Upper lobe of left lung (tissue), 6 donors: ENCODE measurements at regions not wholly inside any gene's neighbourhood (a gene's known extent, or its start where the extent isn't known, plus 50 kb on each side); places are given as distances from the start of the nearest gene placed in this dataset.

ENCODE experiments used
- ATAC-seq, 2 donors: fragments of 200-7000 bp; cut with Tn5 transposase; one replicate each; pipeline ENCODE4 v1.9.1; 2022; ENCODE audit warnings: mild to moderate bottlenecking in 2 of 2, moderate library complexity in 2 of 2; ENCODE audit not compliant: low FRiP score in 2 of 2
- DNase-seq, 2 donors: peaks; one replicate each; pipeline ENCODE4 v3.0.0-alpha.2; 2019 to 2020
- H3K27ac ChIP-seq, 4 donors: fragments of 200-600 bp; sonication (generic); one replicate each; pipeline ENCODE4 v1.5.1; 2016 to 2019
- H3K27me3 ChIP-seq, 4 donors: fragments of 200-600 bp; sonication (generic); one replicate each; pipeline ENCODE4 v1.5.1; 2017 to 2019
- H3K36me3 ChIP-seq, 4 donors: fragments of 200-600 bp; sonication (generic); one replicate each; pipeline ENCODE4 v1.5.1; 2016 to 2019
- H3K4me1 ChIP-seq, 4 donors: fragments of 200-600 bp; sonication (generic); one replicate each; pipeline ENCODE4 v1.5.1; 2018 to 2019
- H3K4me3 ChIP-seq, 4 donors: fragments of 200-600 bp; sonication (generic); one replicate each; pipeline ENCODE4 v1.5.1; 2017 to 2019; ENCODE audit warnings: mild to moderate bottlenecking in 2 of 4, moderate library complexity in 1 of 4
- H3K9me3 ChIP-seq, 4 donors: fragments of 200-600 bp; sonication (generic); one replicate each; pipeline ENCODE4 v1.5.1; 2018 to 2019
- CTCF ChIP-seq, 6 experiments: fragments of 450-650 bp in 4 of 6; fragments of 200-600 bp in 2 of 6; sonication (generic) in 2 of 6; IDR thresholded peaks; one replicate each; pipeline ENCODE4 v1.5.1; 2016 to 2019; ENCODE audit warnings: antibody characterized with exemption in 6 of 6
- EP300 ChIP-seq, 4 donors: sonication (generic); formaldehyde crosslinking; IDR thresholded peaks; one replicate each; pipeline ENCODE4 v1.5.1; 2017; ENCODE audit warnings: antibody characterized with exemption in 4 of 4, control low read depth in 2 of 4
- POLR2A ChIP-seq, 4 donors: fragments of 450-650 bp; IDR thresholded peaks; one replicate each; pipeline ENCODE4 v1.5.1; 2016 to 2017; ENCODE audit warnings: antibody characterized with exemption in 4 of 4, mild to moderate bottlenecking in 2 of 4
- POLR2AphosphoS5 ChIP-seq, 2 donors: sonication (generic); formaldehyde crosslinking; IDR thresholded peaks; one replicate each; pipeline ENCODE4 v1.5.1; 2017; ENCODE audit warnings: antibody characterized with exemption in 2 of 2
- WGBS, 2 donors: methylation state at CpG; one replicate each; pipeline ENCODE4 v1.1.5; 2017 to 2018; 5-methylcytosine and 5-hydroxymethylcytosine counted together
- donor health status: DM: no; HTN: no; CAD: no; lungs with moderate emphysema.
- donor health status: DM: no; HTN: yes; CAD: no; lungs with severe emphysema.

GRCh38 chr2:196498962-196499361 is 140.6 kb upstream of the CCDC150 start:
- H3K4me3 ChIP-seq: no peak overlapping the region
- H3K27ac ChIP-seq: no peak overlapping the region
- no peaks in the 10 kb centered on the region for H3K27me3 ChIP-seq
- ATAC-seq (no peak), DNase-seq (no peak)
- no peaks in the 10 kb centered on the region for H3K4me1 ChIP-seq
- WGBS, 2 donors: 73 to 76% methylated on average over 3 of the region's 3 CpGs
- TF ChIP-seq EP300 (IDR thresholded peaks at IDR 0.05): no peak
- TF ChIP-seq CTCF (IDR thresholded peaks at IDR 0.05): no peak
- TF ChIP-seq POLR2A (IDR thresholded peaks at IDR 0.05): no peak
- H3K9me3 ChIP-seq: peaks cover 0 to 18% (median 5%) of the 10 kb centered on the region in 4 donors
- no peaks in the 10 kb centered on the region for H3K36me3 ChIP-seq

GRCh38 chr2:196499686-196500085 is 139.8 kb upstream of the CCDC150 start:
- Histone ChIP-seq H3K4me3 (no peak overlapping the region), H3K4me1 (no peaks in the 10 kb centered on the region), H3K27me3 (no peaks in the 10 kb centered on the region), H3K9me3 (peaks cover 0 to 18% (median 5%) of the 10 kb centered on the region in 4 donors), H3K27ac (peak overlapping the region in 1 of 4 donors; percentile 35), H3K36me3 (no peaks in the 10 kb centered on the region)
- WGBS, 2 donors: 67 to 74% methylated on average over 2 of the region's 2 CpGs
- no peak for ATAC-seq
- TF ChIP-seq CTCF (IDR thresholded peaks at IDR 0.05) (no peak), POLR2AphosphoS5 (IDR thresholded peaks at IDR 0.05) (no peak), POLR2A (IDR thresholded peaks at IDR 0.05) (no peak), EP300 (IDR thresholded peaks at IDR 0.05) (peak in 1 of 4 donors; percentile 15)
- DNase-seq: no peak

GRCh38 chr2:196500686-196501431 is 138.7 kb upstream of the CCDC150 start:
- no peak overlapping the region for H3K4me3 ChIP-seq
- WGBS, 2 donors: 91 to 92% methylated on average over 4 of the region's 4 CpGs
- no peak for DNase-seq
- TF ChIP-seq POLR2AphosphoS5 (IDR thresholded peaks at IDR 0.05) (no peak), POLR2A (IDR thresholded peaks at IDR 0.05) (no peak), CTCF (IDR thresholded peaks at IDR 0.05) (no peak), EP300 (IDR thresholded peaks at IDR 0.05) (no peak)
- H3K4me1 ChIP-seq: no peaks in the 10 kb centered on the region
- H3K36me3 ChIP-seq: no peaks in the 10 kb centered on the region
- no peak for ATAC-seq
- peaks cover 0 to 18% (median 5%) of the 10 kb centered on the region in 4 donors for H3K9me3 ChIP-seq
- no peak overlapping the region for H3K27ac ChIP-seq
- no peaks in the 10 kb centered on the region for H3K27me3 ChIP-seq

- Histone ChIP-seq H3K4me1 (no peaks in the 10 kb centered on the region), H3K36me3 (no peaks in the 10 kb centered on the region), H3K27me3 (no peaks in the 10 kb centered on the region), H3K9me3 (peaks cover 0 to 18% (median 5%) of the 10 kb centered on the region in 4 donors), H3K4me3 (no peak overlapping the region), H3K27ac (no peak overlapping the region)
- ATAC-seq (no peak), DNase-seq (no peak)
- 53 to 62% methylated on average over 2 of the region's 2 CpGs for WGBS, 2 donors
- no peak for TF ChIP-seq POLR2AphosphoS5 (IDR thresholded peaks at IDR 0.05)
- no peak for TF ChIP-seq POLR2A (IDR thresholded peaks at IDR 0.05)
- no peak for TF ChIP-seq EP300 (IDR thresholded peaks at IDR 0.05)
- TF ChIP-seq CTCF (IDR thresholded peaks at IDR 0.05): no peak
Measured at GRCh38 chr2:196501836-196502235, 137.7 kb upstream of the CCDC150 start.

- peaks cover 0 to 18% (median 5%) of the 10 kb centered on the region in 4 donors for H3K9me3 ChIP-seq
- H3K4me3 ChIP-seq: no peak overlapping the region
- H3K36me3 ChIP-seq: no peaks in the 10 kb centered on the region
- no peaks in the 10 kb centered on the region for H3K4me1 ChIP-seq
- DNase-seq: no peak
- WGBS, 2 donors: 82 to 85% methylated on average over 6 of the region's 6 CpGs
- no peak overlapping the region for H3K27ac ChIP-seq
- H3K27me3 ChIP-seq: no peaks in the 10 kb centered on the region
- no peak for ATAC-seq
- no peak for TF ChIP-seq CTCF (IDR thresholded peaks at IDR 0.05)
Measured at GRCh38 chr2:196502386-196502785, 137.1 kb upstream of the CCDC150 start.
